ENCODE measurements at regions not wholly inside any gene's neighbourhood (a gene's known extent, or its start where the extent isn't known, plus 50 kb on each side); places are given as distances from the start of the nearest gene placed in this dataset.

- TF ChIP-seq CTCF (conservative IDR thresholded peaks at IDR 0.05 in 1 of 2, IDR thresholded peaks at IDR 0.05 in 1 of 2; ENCODE audit: extremely low read depth in 1 of 2, insufficient read depth in 1 of 2, low read depth in 1 of 2, low read length in 2 of 2) (no peak), EZH2 (IDR thresholded peaks at IDR 0.05; ENCODE audit: borderline replicate concordance, low read length) (no peak)
Observed at GRCh38 chr2:149814901-149815300, 227.3 kb upstream of the MMADHC start.
